Thoracic aorta (tissue), 2 donors: ENCODE measurements at regions not wholly inside any gene's neighbourhood (a gene's known extent, or its start where the extent isn't known, plus 50 kb on each side); places are given as distances from the start of the nearest gene placed in this dataset.

Experiments used
- ATAC-seq: fragments of 150-250 bp; one replicate; pipeline ENCODE4 v1.8.0; 2017; ENCODE audit warnings: low read depth; ENCODE audit not compliant: insufficient number of reproducible peaks, low FRiP score
- DNase-seq: peaks from one replicate; pipeline ENCODE4 v3.0.0-alpha.2; 2020; ENCODE audit warnings: low spot score
- H3K27ac ChIP-seq, 2 donors: fragments of 200-600 bp; sonication (generic); 1 replicate in 1 of 2; 2 replicates in 1 of 2; pipeline ENCODE4 v1.5.1; 2016; ENCODE audit warnings: mild to moderate bottlenecking in 2 of 2, moderate library complexity in 2 of 2
- H3K27me3 ChIP-seq: fragments of 200-600 bp; sonication (generic); replicated peaks from 2 replicates; pipeline ENCODE4 v1.6.0; 2016; ENCODE audit warnings: mild to moderate bottlenecking; ENCODE audit not compliant: insufficient read depth
- H3K36me3 ChIP-seq: fragments of 200-600 bp; sonication (generic); one replicate; pipeline ENCODE4 v1.5.1; 2016
- H3K4me1 ChIP-seq, 2 donors: fragments of 200-600 bp; sonication (generic); 1 replicate in 1 of 2; 2 replicates in 1 of 2; pipeline versions ENCODE4 v1.5.1 to v1.6.0; 2016; ENCODE audit warnings: low read depth in 2 of 2, mild to moderate bottlenecking in 1 of 2; ENCODE audit not compliant: control insufficient read depth in 1 of 2
- H3K4me3 ChIP-seq: fragments of 200-600 bp; sonication (generic); 2 replicates; pipeline ENCODE4 v1.5.1; 2016; ENCODE audit warnings: mild to moderate bottlenecking
- H3K9me3 ChIP-seq: fragments of 200-600 bp; sonication (generic); 2 replicates; pipeline ENCODE4 v1.5.1; 2016
- CTCF ChIP-seq: fragments of 200-600 bp; sonication (generic); IDR thresholded peaks from one replicate; pipeline ENCODE4 v1.5.1; 2019; ENCODE audit warnings: antibody characterized with exemption

- Histone ChIP-seq H3K27ac (no peak overlapping the region), H3K36me3 (no peaks in the 10 kb centered on the region), H3K4me1 (peaks cover 14 to 29% of the 10 kb centered on the region in 2 donors), H3K27me3 (no peaks in the 10 kb centered on the region), H3K4me3 (no peak overlapping the region), H3K9me3 (no peaks in the 10 kb centered on the region)
- DNase-seq = no peak
- TF ChIP-seq CTCF = no peak
- no peak for ATAC-seq
Measured at GRCh38 chr3:177514611-177515499, 317.6 kb upstream of the TBL1XR1 start.

GRCh38 chr3:177515786-177516157, 318.5 kb upstream of the TBL1XR1 start:
- ATAC-seq (no peak), DNase-seq (no peak)
- no peak overlapping the region for H3K4me3 ChIP-seq
- peaks cover 14 to 29% of the 10 kb centered on the region in 2 donors for H3K4me1 ChIP-seq
- peak overlapping the region in 1 of 2 donors; percentile 52 for H3K27ac ChIP-seq
- H3K36me3 ChIP-seq = no peaks in the 10 kb centered on the region
- H3K27me3 ChIP-seq = no peaks in the 10 kb centered on the region
- TF ChIP-seq CTCF = no peak
- no peaks in the 10 kb centered on the region for H3K9me3 ChIP-seq

- DNase-seq (no peak), ATAC-seq (no peak)
- Histone ChIP-seq H3K36me3 (no peaks in the 10 kb centered on the region), H3K4me1 (peaks cover 14 to 29% of the 10 kb centered on the region in 2 donors), H3K27me3 (no peaks in the 10 kb centered on the region), H3K4me3 (no peak overlapping the region), H3K9me3 (no peaks in the 10 kb centered on the region), H3K27ac (peak overlapping the region; percentile 8 to 52)
- TF ChIP-seq CTCF = no peak
Measured at GRCh38 chr3:177516158-177517011, 319.1 kb upstream of the TBL1XR1 start.

GRCh38 chr3:177517906-177518305, 320.6 kb upstream of the TBL1XR1 start:
- ATAC-seq = no peak
- no peak for DNase-seq

More at GRCh38 chr3:177517906-177518305, 320.6 kb upstream of the TBL1XR1 start:
- peaks cover 14 to 26% of the 10 kb centered on the region in 2 donors for H3K4me1 ChIP-seq
- no peak for TF ChIP-seq CTCF
- no peaks in the 10 kb centered on the region for H3K27me3 ChIP-seq
- no peaks in the 10 kb centered on the region for H3K36me3 ChIP-seq
- H3K4me3 ChIP-seq = no peak overlapping the region
- H3K27ac ChIP-seq = no peak overlapping the region
- no peaks in the 10 kb centered on the region for H3K9me3 ChIP-seq
